ENCODE measurements at regions not wholly inside any gene's neighbourhood (a gene's known extent, or its start where the extent isn't known, plus 50 kb on each side); places are given as distances from the start of the nearest gene placed in this dataset.

DNA sequence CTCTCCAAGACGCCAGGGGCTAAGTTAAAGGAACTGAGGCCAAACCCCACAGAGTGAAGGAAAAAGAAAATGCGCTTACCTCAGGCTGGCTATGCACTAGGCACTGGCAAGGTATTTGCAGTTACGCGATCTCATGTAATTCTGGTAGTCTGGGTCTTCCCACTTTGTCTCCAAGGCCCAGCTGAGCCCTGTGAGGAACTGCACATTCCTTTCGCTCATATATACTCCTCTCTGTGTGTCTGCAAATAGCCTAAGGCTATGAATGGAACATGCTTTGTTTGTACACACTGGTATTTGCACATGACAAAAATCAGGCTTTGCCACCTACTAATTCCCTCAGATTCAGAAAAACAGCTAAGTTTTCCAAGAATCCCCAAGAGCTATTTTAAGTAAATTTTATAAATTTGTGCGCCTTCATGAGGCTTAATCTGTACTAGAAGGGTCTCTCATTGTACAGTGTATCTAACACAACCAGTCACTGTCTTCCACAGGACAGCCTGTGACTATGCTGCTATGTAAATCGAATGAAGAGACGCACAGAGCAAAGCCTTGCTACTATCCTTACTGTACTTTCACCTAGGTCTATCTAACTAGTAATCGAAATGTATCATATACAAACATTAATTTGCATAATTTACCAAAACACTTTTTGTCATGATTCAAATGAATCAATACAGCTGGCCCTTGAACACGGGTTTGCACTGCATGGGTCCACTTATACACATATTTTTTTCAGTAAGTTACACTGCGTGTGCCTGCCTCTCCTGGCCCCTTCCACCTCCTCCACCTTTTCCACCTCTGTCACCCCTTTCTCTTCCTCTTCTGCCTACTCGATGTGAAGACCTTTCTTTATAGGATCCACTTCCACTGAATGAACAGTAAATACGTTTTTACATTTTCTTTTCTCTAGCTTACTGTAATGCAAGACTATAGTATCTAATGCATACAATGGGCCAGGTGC lies 87.0 kb downstream of the SIPA1L2 start:
- TF ChIP-seq, protein P1, sequence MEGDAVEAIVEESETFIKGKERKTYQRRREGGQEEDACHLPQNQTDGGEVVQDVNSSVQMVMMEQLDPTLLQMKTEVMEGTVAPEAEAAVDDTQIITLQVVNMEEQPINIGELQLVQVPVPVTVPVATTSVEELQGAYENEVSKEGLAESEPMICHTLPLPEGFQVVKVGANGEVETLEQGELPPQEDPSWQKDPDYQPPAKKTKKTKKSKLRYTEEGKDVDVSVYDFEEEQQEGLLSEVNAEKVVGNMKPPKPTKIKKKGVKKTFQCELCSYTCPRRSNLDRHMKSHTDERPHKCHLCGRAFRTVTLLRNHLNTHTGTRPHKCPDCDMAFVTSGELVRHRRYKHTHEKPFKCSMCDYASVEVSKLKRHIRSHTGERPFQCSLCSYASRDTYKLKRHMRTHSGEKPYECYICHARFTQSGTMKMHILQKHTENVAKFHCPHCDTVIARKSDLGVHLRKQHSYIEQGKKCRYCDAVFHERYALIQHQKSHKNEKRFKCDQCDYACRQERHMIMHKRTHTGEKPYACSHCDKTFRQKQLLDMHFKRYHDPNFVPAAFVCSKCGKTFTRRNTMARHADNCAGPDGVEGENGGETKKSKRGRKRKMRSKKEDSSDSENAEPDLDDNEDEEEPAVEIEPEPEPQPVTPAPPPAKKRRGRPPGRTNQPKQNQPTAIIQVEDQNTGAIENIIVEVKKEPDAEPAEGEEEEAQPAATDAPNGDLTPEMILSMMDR (optimal IDR thresholded peaks at IDR 0.05 in 1 of 3, IDR thresholded peaks at IDR 0.05 in 1 of 3, conservative IDR thresholded peaks at IDR 0.05 in 1 of 3; ENCODE audit: extremely low read depth in 1 of 3, insufficient read depth in 2 of 3, low read length in 3 of 3) = no peak
- TF ChIP-seq EZH2 (IDR thresholded peaks at IDR 0.05; ENCODE audit: low read length) = no peak

Data from keratinocyte (primary cell).